ENCODE measurements at regions not wholly inside any gene's neighbourhood (a gene's known extent, or its start where the extent isn't known, plus 50 kb on each side); places are given as distances from the start of the nearest gene placed in this dataset.
"Not testable (repeated sequence)": the region's sequence is repeated elsewhere in the genome, so short reads cannot be mapped to it uniquely, and the experiment has no call there.

GRCh38 chr15:36177590-36178302 lies 401.7 kb upstream of the CDIN1 start:
- no peak for DNase-seq (ENCODE audit: low read depth)

- no peak for DNase-seq (ENCODE audit: low read depth)
Observed at GRCh38 chr15:36178303-36178633, 401.2 kb upstream of the CDIN1 start.

DNA sequence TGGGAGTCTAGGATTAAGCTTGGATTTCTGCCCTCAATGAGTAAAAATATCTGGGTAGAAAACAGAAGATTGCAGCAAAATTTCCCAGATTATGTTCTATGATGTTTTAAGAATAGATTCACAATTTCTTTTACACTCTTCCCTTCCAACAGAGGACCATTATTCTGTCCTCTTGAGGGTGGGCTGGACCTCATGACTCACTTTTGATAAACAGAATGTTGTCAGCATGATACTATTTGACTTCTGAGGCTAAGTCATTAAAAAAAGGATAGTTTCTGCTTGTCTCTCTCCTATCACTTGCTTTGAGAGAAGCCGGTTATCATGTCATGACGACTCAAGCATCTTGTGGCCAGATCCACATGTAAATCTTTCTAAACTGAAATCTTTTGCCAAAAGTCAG lies 396.2 kb upstream of the CDIN1 start:
- no peak for DNase-seq (ENCODE audit: low read depth)

- no peak for DNase-seq (ENCODE audit: low read depth)
Observed at GRCh38 chr15:36185438-36185837, 394.0 kb upstream of the CDIN1 start.

GRCh38 chr15:36185845-36186244 lies 393.6 kb upstream of the CDIN1 start:
- no peak for DNase-seq (ENCODE audit: low read depth)

- no peak for DNase-seq (ENCODE audit: low read depth)
Observed at GRCh38 chr15:36186376-36186775, 393.1 kb upstream of the CDIN1 start.

DNA sequence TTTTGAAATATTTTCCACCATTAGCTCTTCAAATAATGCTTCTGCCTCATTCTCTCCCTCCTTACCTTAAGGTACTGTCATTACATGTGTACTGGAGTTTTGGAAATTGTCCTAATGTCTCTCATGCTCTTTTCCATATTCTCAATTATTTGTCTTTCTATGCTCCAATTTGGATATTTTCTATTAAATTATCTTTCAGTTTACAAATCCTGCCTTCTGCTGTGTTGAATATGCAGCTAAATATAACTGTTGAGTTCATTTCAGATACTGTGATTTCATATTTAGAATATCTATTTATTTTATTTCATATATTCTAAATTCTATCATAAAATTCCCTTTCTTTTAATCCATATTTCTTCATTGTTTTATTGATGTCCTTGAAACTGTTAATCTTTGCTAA lies 388.0 kb upstream of the CDIN1 start:
- no peak for DNase-seq (ENCODE audit: low read depth)

GRCh38 chr15:36195361-36196007 lies 383.9 kb upstream of the CDIN1 start:
- DNase-seq (ENCODE audit: low read depth) = not testable (repeated sequence)

GRCh38 chr15:36208868-36209582 lies 370.4 kb upstream of the CDIN1 start:
- no peak for DNase-seq (ENCODE audit: low read depth)

DNA sequence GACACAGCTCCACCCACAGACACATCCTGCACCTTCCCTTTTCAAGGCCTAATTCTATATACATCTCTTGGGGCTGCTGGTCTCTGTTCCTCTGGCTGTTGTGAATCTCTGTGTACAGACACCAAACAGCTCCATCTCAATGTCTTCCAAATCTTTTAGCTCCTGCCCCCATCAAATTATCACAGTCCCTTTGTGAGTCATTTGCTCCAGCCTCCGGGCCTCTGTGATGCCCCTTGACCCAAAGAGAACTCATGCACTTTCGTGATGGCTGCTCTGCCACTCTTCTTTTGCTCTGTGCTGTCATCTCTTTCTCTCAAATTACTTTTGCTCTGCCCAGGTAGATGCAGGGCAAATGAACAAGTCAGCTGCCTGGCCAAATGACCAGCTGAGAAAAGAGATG lies 369.0 kb upstream of the CDIN1 start:
- no peak for DNase-seq (ENCODE audit: low read depth)

DNA sequence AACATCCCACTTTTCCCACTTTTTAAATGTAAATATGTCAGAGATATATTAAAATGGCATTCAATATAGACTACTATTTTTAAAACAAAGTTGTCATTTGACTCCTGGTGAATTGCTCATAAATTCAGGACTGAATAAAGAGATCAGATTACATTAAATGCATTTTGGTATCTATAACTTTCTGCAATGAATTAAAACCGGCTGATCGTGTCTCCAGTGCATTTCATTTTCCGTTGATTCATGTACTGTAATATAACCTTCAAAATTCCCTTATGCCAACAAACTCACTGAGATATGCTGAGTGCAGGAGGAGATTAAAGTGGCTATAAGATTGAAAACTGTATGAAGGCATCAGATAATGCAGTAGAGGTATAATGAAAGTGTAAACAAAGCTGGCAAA lies 361.1 kb upstream of the CDIN1 start:
- DNase-seq (ENCODE audit: low read depth) = no peak

DNA sequence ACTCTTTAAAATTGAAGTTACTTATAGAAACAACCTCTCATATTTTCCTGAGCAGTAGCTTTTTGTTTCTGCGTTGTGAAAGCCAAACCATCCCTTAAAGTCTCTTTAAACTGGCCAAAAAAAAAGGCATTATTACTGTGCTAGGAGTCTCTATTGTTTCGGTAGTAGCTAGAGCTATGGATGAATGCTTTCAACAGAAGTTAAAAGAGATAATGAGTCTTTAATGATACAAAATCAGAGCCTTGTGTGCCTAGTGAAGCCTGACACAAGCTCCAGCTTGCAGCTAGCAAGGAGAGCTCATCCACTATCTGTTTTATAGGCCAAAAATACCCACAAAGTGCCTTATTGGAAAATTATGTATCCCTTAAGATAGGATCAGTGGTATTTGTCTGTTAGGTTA lies 360.4 kb upstream of the CDIN1 start:
- no peak for DNase-seq (ENCODE audit: low read depth)

GRCh38 chr15:36221992-36222391 lies 357.4 kb upstream of the CDIN1 start:
- DNase-seq (ENCODE audit: low read depth) = no peak

DNA sequence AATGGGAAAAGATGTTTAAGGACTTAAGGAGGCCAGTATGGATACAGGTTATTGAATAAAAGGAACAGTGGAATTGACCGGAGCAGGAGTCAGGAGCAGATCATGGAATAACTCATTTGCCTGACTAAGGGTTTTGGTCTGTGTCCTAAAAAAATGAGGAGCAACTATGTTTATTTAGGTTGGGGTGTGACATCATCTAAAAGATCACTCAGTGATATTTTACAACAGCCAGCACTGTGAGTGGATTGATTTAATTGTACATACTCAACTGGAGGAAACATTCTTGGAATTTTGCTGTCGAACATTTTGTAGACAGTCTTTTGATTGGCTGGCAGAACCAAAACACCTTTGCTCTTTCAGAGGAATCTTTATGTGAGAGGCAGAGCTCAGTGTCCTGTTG lies 348.6 kb upstream of the CDIN1 start:
- no peak for DNase-seq (ENCODE audit: low read depth)

DNA sequence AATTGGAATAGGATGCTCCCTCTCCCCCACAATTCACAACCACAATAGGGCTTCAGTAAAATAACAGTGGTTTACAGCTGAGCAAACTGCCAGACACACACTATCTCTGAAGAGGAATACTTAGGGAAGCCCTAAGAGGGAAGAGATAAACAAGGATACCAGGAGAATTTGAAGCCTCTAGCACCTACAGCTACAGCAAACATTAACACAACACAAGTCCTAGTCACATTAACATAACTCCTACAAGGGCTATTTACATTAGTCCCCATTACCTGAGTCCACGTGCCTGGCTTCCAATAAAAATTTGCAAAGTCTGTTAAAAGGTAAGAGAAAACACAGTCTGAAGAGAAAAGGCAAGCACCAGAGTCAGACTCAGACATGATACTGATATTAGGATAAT lies 346.9 kb upstream of the CDIN1 start:
- no peak for DNase-seq (ENCODE audit: low read depth)

DNA sequence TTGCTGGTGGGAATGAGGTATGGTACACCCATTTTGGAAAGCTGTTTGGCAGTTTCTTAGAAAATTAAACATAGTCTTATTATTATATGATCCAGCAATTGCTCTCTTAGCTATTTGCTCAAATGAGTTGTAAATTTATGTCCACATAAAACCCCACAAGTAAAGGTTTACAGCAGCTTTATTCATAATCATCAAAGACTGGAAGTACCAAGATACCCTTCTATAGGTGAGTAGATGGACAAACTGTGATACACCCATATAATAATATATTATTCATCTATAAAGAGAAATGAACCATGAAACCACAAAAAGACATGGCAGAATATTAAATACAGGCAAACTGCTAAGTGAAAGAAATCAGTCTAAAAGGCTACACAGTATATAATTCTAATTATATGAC lies 344.7 kb upstream of the CDIN1 start:
- DNase-seq (ENCODE audit: low read depth) = no peak

- DNase-seq (ENCODE audit: low read depth) = no peak
Observed at GRCh38 chr15:36235173-36235572, 344.3 kb upstream of the CDIN1 start.

DNA sequence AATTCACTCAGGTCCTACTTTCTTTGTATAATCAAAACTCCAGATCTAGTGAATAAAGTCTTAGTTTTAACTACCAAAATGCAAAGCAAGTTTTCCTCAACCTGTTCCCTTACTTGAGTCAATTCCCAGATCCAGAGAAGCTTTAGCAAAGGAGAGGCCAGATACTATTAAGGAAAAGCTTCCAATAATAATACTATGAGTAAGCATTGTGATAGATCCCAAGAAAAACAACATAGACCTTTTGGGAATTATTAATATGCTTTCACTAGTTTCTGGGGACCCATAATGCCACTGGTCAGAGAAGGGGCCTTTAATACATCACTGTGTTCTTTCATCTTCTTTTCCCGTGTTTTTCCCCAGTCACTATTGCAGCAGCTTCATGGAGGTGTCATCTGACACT lies 339.9 kb upstream of the CDIN1 start:
- no peak for DNase-seq (ENCODE audit: low read depth)

GRCh38 chr15:36251450-36251849 lies 328.0 kb upstream of the CDIN1 start:
- no peak for DNase-seq (ENCODE audit: low read depth)

- no peak for DNase-seq (ENCODE audit: low read depth)
Observed at GRCh38 chr15:36252146-36252711, 327.2 kb upstream of the CDIN1 start.

GRCh38 chr15:36254426-36254825 lies 325.0 kb upstream of the CDIN1 start:
- no peak for DNase-seq (ENCODE audit: low read depth)

DNA sequence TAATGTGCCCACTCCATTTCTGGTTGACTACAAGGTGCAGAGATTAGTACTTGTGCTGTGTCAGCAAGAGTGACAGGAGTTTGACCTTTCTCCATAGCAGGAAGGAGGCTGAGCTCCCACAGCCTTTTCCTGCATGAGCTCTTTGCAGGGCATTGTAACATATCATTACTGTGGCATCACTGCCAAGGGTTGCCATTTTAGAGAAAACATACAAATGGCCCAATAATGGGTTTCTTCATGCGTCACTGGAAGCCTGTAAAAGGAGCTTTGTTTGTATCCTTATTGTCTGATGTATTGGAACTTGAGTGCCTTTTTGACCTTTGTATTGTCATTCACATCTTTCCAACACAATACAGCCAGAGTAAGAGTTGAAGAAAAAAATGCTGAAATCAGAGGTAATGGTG lies 323.0 kb upstream of the CDIN1 start:
- DNase-seq (ENCODE audit: low read depth) = no peak

GRCh38 chr15:36263666-36264065 lies 315.8 kb upstream of the CDIN1 start:
- no peak for DNase-seq (ENCODE audit: low read depth)
